ENCODE measurements at regions not wholly inside any gene's neighbourhood (a gene's known extent, or its start where the extent isn't known, plus 50 kb on each side); places are given as distances from the start of the nearest gene placed in this dataset.

DNA sequence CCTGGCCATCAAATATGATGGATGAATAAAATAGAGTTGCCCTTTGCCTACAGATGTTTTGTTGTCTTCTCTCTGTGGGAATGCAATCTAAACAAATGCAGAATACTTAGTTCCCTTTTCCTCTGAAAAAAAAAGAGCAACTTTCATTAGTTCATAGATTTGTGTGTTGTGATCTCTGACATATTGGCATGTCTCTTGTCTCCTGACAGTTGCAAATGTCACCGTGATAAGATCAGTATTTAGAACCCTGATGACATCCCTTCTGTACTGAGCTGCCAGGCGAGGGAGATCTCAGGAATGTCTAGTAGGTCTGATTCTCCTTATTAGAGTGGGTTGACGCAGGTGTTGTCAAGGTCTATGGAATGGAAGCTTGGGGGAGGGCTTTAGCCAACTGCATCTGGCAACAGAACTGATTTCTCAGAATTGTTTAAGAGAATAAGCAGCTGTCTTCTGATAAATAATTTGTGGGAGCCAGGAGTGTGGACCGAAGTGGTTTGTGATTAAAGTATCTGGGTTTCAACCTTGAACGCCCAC lies 130.4 kb downstream of the GALR1 start:
- no peak overlapping the region for H3K9ac ChIP-seq (ENCODE audit: low read depth, low read length, poor library complexity)
- no peaks in the 10 kb centered on the region for H3K4me1 ChIP-seq (ENCODE audit: control insufficient read depth in 2 of 2, insufficient read depth in 1 of 2, low read depth in 1 of 2, low read length in 2 of 2)
- no peak for DNase-seq (ENCODE audit: low spot score)
- no peak overlapping the region for H2BK12ac ChIP-seq (ENCODE audit: low read length)
- no peak overlapping the region for H3K4me2 ChIP-seq (ENCODE audit: insufficient read depth, low read length, poor library complexity, severe bottlenecking)
- H2AK5ac ChIP-seq (ENCODE audit: low read depth, low read length) = no peak overlapping the region
- no CpG with 5 or more reads among the region's 5 CpGs for WGBS, 2 donors (ENCODE audit: extremely low coverage in 2 of 2, insufficient read length in 2 of 2, insufficient replicate concordance in 1 of 2)
- H3K23ac ChIP-seq (ENCODE audit: low read depth, low read length, poor library complexity) = no peak overlapping the region
- peaks cover 0 to 2% (median 0%) of the 10 kb centered on the region in 3 experiments for H3K27me3 ChIP-seq (ENCODE audit: control insufficient read depth in 3 of 3, insufficient read depth in 3 of 3, low read depth in 1 of 3, low read length in 3 of 3)
- H3K18ac ChIP-seq (ENCODE audit: low read length) = no peak overlapping the region
- H2BK120ac ChIP-seq (ENCODE audit: low read depth, low read length) = no peak overlapping the region
- H3K27ac ChIP-seq (replicated peaks; ENCODE audit: low read length) = no peak overlapping the region
- peaks cover 0 to 2% of the 10 kb centered on the region in 2 donors for H3K36me3 ChIP-seq (replicated peaks in 1 of 2; ENCODE audit: control insufficient read depth in 2 of 2, insufficient read depth in 2 of 2, low read length in 2 of 2)
- H3K9me3 ChIP-seq (replicated peaks in 1 of 2; ENCODE audit: control insufficient read depth in 2 of 2, insufficient read depth in 1 of 2, low read depth in 1 of 2, low read length in 2 of 2) = no peaks in the 10 kb centered on the region
- H2AFZ ChIP-seq (ENCODE audit: low read length) = no peak overlapping the region
- H3K14ac ChIP-seq (ENCODE audit: low read length) = no peak overlapping the region
- no peak overlapping the region for H4K8ac ChIP-seq (ENCODE audit: low read depth, low read length)
- no peak overlapping the region for H3K4me3 ChIP-seq (ENCODE audit: low read length in 2 of 2)
- H3K4ac ChIP-seq (ENCODE audit: low read length) = no peak overlapping the region
- H3K79me1 ChIP-seq (ENCODE audit: low read depth, low read length) = no peaks in the 10 kb centered on the region
- no peak overlapping the region for H2BK15ac ChIP-seq (ENCODE audit: low read length)
- H2BK5ac ChIP-seq (ENCODE audit: low read length) = no peak overlapping the region
- no peak overlapping the region for H4K91ac ChIP-seq (ENCODE audit: low read depth, low read length, poor library complexity)

- no CpG with 5 or more reads among the region's 5 CpGs for WGBS, 2 donors (ENCODE audit: extremely low coverage in 2 of 2, insufficient read length in 2 of 2, insufficient replicate concordance in 1 of 2)
- H3K4me3 ChIP-seq (ENCODE audit: low read length in 2 of 2) = no peak overlapping the region
- no peak overlapping the region for H4K91ac ChIP-seq (ENCODE audit: low read depth, low read length, poor library complexity)
- H4K8ac ChIP-seq (ENCODE audit: low read depth, low read length) = no peak overlapping the region
- no peak overlapping the region for H2AFZ ChIP-seq (ENCODE audit: low read length)
- H2BK120ac ChIP-seq (ENCODE audit: low read depth, low read length) = no peak overlapping the region
- H3K4me2 ChIP-seq (ENCODE audit: insufficient read depth, low read length, poor library complexity, severe bottlenecking) = no peak overlapping the region
- H3K27ac ChIP-seq (replicated peaks; ENCODE audit: low read length) = no peak overlapping the region
- H2BK15ac ChIP-seq (ENCODE audit: low read length) = no peak overlapping the region
- no peak overlapping the region for H3K14ac ChIP-seq (ENCODE audit: low read length)
- H3K4ac ChIP-seq (ENCODE audit: low read length) = no peak overlapping the region
- DNase-seq (ENCODE audit: low spot score) = no peak
- H2BK5ac ChIP-seq (ENCODE audit: low read length) = no peak overlapping the region
- no peak overlapping the region for H2BK12ac ChIP-seq (ENCODE audit: low read length)
- no peak overlapping the region for H3K23ac ChIP-seq (ENCODE audit: low read depth, low read length, poor library complexity)
- peaks cover 0 to 2% of the 10 kb centered on the region in 2 donors for H3K36me3 ChIP-seq (replicated peaks in 1 of 2; ENCODE audit: control insufficient read depth in 2 of 2, insufficient read depth in 2 of 2, low read length in 2 of 2)
- no peak overlapping the region for H3K9ac ChIP-seq (ENCODE audit: low read depth, low read length, poor library complexity)
- no peaks in the 10 kb centered on the region for H3K79me1 ChIP-seq (ENCODE audit: low read depth, low read length)
- H3K18ac ChIP-seq (ENCODE audit: low read length) = no peak overlapping the region
- H3K9me3 ChIP-seq (replicated peaks in 1 of 2; ENCODE audit: control insufficient read depth in 2 of 2, insufficient read depth in 1 of 2, low read depth in 1 of 2, low read length in 2 of 2) = no peaks in the 10 kb centered on the region
- no peaks in the 10 kb centered on the region for H3K4me1 ChIP-seq (ENCODE audit: control insufficient read depth in 2 of 2, insufficient read depth in 1 of 2, low read depth in 1 of 2, low read length in 2 of 2)
- no peak overlapping the region for H2AK5ac ChIP-seq (ENCODE audit: low read depth, low read length)
- peaks cover 0 to 2% (median 0%) of the 10 kb centered on the region in 3 experiments for H3K27me3 ChIP-seq (ENCODE audit: control insufficient read depth in 3 of 3, insufficient read depth in 3 of 3, low read depth in 1 of 3, low read length in 3 of 3)
These were observed 131.0 kb downstream of the GALR1 start for GRCh38 chr18:77380695-77381094.

- no peak overlapping the region for H2AFZ ChIP-seq (ENCODE audit: low read length)
These were observed 142.7 kb downstream of the GALR1 start for GRCh38 chr18:77392321-77392720.

DNA sequence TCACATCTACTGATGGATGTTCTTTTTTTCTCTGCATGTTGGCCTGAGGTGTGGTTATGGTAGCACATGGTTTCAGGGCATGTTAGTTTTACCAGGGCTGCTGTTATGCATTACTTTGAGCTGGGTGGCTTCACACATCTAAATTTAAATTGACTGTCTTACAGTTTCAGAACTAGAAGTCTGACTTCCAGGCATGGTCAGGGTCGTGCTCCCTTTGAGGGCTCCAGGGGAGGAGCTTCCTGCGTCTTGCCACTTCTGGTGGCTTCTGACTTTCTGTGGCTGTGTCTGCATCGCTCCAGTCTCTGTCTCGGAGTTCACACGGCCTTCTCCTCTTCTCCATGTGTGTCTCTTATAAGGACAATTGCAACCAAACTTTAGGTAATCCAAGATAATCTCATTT lies 143.9 kb downstream of the GALR1 start:
- Histone ChIP-seq H3K27ac (replicated peaks; ENCODE audit: low read length) (no peak overlapping the region), H4K91ac (ENCODE audit: low read depth, low read length, poor library complexity) (no peak overlapping the region), H3K18ac (ENCODE audit: low read length) (no peak overlapping the region), H3K36me3 (replicated peaks in 1 of 2; ENCODE audit: control insufficient read depth in 2 of 2, insufficient read depth in 2 of 2, low read length in 2 of 2) (no peaks in the 10 kb centered on the region), H3K4me2 (ENCODE audit: insufficient read depth, low read length, poor library complexity, severe bottlenecking) (no peak overlapping the region), H3K4ac (ENCODE audit: low read length) (no peak overlapping the region), H2BK12ac (ENCODE audit: low read length) (no peak overlapping the region), H3K4me3 (ENCODE audit: low read length in 2 of 2) (no peak overlapping the region), H3K14ac (ENCODE audit: low read length) (no peak overlapping the region), H2BK5ac (ENCODE audit: low read length) (no peak overlapping the region), H2BK15ac (ENCODE audit: low read length) (no peak overlapping the region), H3K9ac (ENCODE audit: low read depth, low read length, poor library complexity) (no peak overlapping the region), H3K4me1 (ENCODE audit: control insufficient read depth in 2 of 2, insufficient read depth in 1 of 2, low read depth in 1 of 2, low read length in 2 of 2) (no peaks in the 10 kb centered on the region), H3K23ac (ENCODE audit: low read depth, low read length, poor library complexity) (no peak overlapping the region), H2AK5ac (ENCODE audit: low read depth, low read length) (no peak overlapping the region), H3K9me3 (replicated peaks in 1 of 2; ENCODE audit: control insufficient read depth in 2 of 2, insufficient read depth in 1 of 2, low read depth in 1 of 2, low read length in 2 of 2) (peaks cover 0 to 2% of the 10 kb centered on the region in 2 donors), H2AFZ (ENCODE audit: low read length) (no peak overlapping the region), H3K79me1 (ENCODE audit: low read depth, low read length) (no peaks in the 10 kb centered on the region), H3K27me3 (ENCODE audit: control insufficient read depth in 3 of 3, insufficient read depth in 3 of 3, low read depth in 1 of 3, low read length in 3 of 3) (no peaks in the 10 kb centered on the region), H4K8ac (ENCODE audit: low read depth, low read length) (no peak overlapping the region), H2BK120ac (ENCODE audit: low read depth, low read length) (no peak overlapping the region)
- no CpG with 5 or more reads among the region's 5 CpGs for WGBS, 2 donors (ENCODE audit: extremely low coverage in 2 of 2, insufficient read length in 2 of 2, insufficient replicate concordance in 1 of 2)
- no peak for DNase-seq (ENCODE audit: low spot score)

More at GRCh38 chr18:77392321-77392720, 142.7 kb downstream of the GALR1 start:
- no peak overlapping the region for H2BK120ac ChIP-seq (ENCODE audit: low read depth, low read length)
- no peak overlapping the region for H2BK5ac ChIP-seq (ENCODE audit: low read length)
- no peaks in the 10 kb centered on the region for H3K79me1 ChIP-seq (ENCODE audit: low read depth, low read length)
- no peak overlapping the region for H3K9ac ChIP-seq (ENCODE audit: low read depth, low read length, poor library complexity)
- no peaks in the 10 kb centered on the region for H3K4me1 ChIP-seq (ENCODE audit: control insufficient read depth in 2 of 2, insufficient read depth in 1 of 2, low read depth in 1 of 2, low read length in 2 of 2)
- no peak overlapping the region for H3K4me2 ChIP-seq (ENCODE audit: insufficient read depth, low read length, poor library complexity, severe bottlenecking)
- no peak overlapping the region for H3K4me3 ChIP-seq (ENCODE audit: low read length in 2 of 2)
- no peak overlapping the region for H2AK5ac ChIP-seq (ENCODE audit: low read depth, low read length)
- no peaks in the 10 kb centered on the region for H3K27me3 ChIP-seq (ENCODE audit: control insufficient read depth in 3 of 3, insufficient read depth in 3 of 3, low read depth in 1 of 3, low read length in 3 of 3)
- no peak overlapping the region for H4K8ac ChIP-seq (ENCODE audit: low read depth, low read length)
- WGBS, 2 donors (ENCODE audit: extremely low coverage in 2 of 2, insufficient read length in 2 of 2, insufficient replicate concordance in 1 of 2) = no CpG with 5 or more reads among the region's 5 CpGs
- no peak overlapping the region for H3K27ac ChIP-seq (replicated peaks; ENCODE audit: low read length)
- no peak overlapping the region for H3K18ac ChIP-seq (ENCODE audit: low read length)
- no peak overlapping the region for H4K91ac ChIP-seq (ENCODE audit: low read depth, low read length, poor library complexity)
- no peak overlapping the region for H3K14ac ChIP-seq (ENCODE audit: low read length)
- H3K36me3 ChIP-seq (replicated peaks in 1 of 2; ENCODE audit: control insufficient read depth in 2 of 2, insufficient read depth in 2 of 2, low read length in 2 of 2) = no peaks in the 10 kb centered on the region
- H3K4ac ChIP-seq (ENCODE audit: low read length) = no peak overlapping the region
- no peak overlapping the region for H2BK15ac ChIP-seq (ENCODE audit: low read length)
- H2BK12ac ChIP-seq (ENCODE audit: low read length) = no peak overlapping the region
- H3K9me3 ChIP-seq (replicated peaks in 1 of 2; ENCODE audit: control insufficient read depth in 2 of 2, insufficient read depth in 1 of 2, low read depth in 1 of 2, low read length in 2 of 2) = peaks cover 0 to 2% of the 10 kb centered on the region in 2 donors
- DNase-seq (ENCODE audit: low spot score) = no peak
- no peak overlapping the region for H3K23ac ChIP-seq (ENCODE audit: low read depth, low read length, poor library complexity)

Measured in neuronal stem cell (in vitro differentiated cells).